ENCODE measurements at regions not wholly inside any gene's neighbourhood (a gene's known extent, or its start where the extent isn't known, plus 50 kb on each side); places are given as distances from the start of the nearest gene placed in this dataset.

GRCh38 chr22:25366876-25367466 is 147.5 kb downstream of the CRYBB2 start:
- TF ChIP-seq EZH2 (IDR thresholded peaks at IDR 0.05; ENCODE audit: borderline replicate concordance, low read depth, low read length, severe bottlenecking): no peak
- TF ChIP-seq FOS (IDR thresholded peaks at IDR 0.05; ENCODE audit: borderline replicate concordance, insufficient read depth, low read length): no peak
- no peak for TF ChIP-seq POLR2AphosphoS5 (IDR thresholded peaks at IDR 0.05; ENCODE audit: insufficient read depth, low read depth, low read length)
- TF ChIP-seq CTCF (IDR thresholded peaks at IDR 0.05; ENCODE audit: extremely low read depth in 1 of 2, insufficient read depth in 1 of 2, low read depth in 1 of 2, low read length in 2 of 2): no peak
- TF ChIP-seq POLR2A (IDR thresholded peaks at IDR 0.05; ENCODE audit: low read depth, low read length): no peak
- no peak for TF ChIP-seq MAX (IDR thresholded peaks at IDR 0.05; ENCODE audit: insufficient read depth, insufficient read length)
